ENCODE measurements at regions not wholly inside any gene's neighbourhood (a gene's known extent, or its start where the extent isn't known, plus 50 kb on each side); places are given as distances from the start of the nearest gene placed in this dataset.

DNA sequence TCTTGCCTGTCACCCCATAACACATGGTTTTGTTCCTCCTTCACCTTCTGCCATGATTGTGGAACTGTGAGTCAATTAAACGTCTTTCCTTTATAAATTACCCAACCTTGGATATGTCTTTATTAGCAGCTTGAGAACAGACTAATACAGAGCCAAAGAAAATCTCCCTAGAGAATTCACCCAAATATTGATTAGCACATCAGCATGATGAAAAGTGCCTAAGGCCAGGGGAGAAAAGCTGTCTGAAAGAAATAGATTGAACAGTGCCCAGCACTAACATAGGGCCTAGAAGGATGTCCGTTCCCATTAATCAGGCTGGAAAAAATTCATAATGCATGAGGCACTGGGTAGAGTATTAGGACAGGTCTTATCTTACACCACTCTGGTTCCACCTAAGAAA lies 111.9 kb upstream of the CALN1 start:
- DNase-seq (ENCODE audit: low read depth in 2 of 2), result no peak

DNA sequence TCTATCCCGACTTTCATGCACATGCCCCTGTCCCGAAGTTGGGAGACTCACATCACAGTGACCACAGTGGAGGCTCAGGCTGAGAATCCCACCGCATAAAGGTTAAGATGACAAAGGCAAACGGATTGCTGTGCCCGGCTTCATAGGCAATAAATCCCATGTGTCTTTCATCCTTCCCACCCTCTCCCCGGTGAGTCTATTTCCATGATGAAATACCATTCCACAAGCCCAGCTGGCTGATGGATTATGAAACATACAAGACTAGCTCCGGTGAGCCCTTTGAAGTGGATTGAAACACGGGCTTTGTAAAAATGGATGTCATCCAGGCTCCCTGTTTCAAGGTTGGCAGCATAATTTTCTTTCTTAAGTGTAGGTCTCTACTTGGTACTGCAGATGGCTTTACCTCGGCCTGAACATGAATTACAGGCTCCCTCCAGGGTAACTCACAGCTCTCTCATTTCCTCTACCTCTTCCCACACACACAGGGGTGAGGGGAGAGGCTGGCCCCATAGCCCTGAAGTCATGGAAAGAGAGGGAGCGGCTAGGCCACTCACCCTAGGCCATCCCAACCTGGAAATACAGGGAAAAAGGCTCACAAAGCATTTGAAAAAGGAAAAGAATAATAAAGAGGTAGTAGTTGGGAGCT lies 92.0 kb upstream of the CALN1 start:
- DNase-seq (ENCODE audit: low read depth in 2 of 2), result no peak

DNA sequence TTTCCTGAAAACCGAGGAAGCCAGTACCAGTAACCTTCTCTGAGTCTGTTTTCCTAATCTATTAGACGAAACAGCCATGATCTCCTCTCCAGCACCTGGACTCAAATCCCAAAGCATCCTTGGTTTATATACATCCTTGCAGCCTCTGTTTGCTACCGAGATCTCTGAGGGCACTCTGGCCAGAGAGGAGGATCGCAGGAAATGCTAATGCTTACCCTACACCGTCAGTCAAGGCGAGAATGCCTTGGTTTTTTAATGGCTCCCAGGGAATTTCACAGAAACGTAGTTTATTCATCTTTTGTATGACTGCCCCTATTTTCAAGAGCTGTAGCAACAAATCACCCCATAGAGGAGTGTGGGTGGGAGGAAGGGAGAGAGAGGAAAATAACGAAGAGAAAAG lies 91.5 kb upstream of the CALN1 start:
- DNase-seq (ENCODE audit: low read depth in 2 of 2), result no peak

DNA sequence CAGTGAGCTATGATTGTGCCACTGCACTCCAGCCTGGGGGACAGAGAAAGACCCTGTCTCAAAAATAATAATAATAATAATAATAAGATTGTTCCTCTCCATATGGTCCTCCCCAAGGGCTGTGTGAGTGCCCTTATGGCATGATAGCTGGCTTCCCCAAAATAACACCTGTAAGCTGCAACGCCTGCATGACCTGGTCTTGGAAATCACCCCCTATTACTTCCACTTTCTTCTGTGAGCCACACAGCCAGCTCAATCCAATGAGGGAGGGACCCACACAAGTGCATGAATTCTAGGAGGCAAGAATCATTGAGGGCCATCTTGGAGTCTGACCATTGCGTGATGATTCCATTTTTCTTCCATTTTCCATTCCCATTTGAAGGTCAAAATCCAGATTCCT lies 82.7 kb upstream of the CALN1 start:
- DNase-seq (ENCODE audit: low read depth in 2 of 2), result no peak

DNA sequence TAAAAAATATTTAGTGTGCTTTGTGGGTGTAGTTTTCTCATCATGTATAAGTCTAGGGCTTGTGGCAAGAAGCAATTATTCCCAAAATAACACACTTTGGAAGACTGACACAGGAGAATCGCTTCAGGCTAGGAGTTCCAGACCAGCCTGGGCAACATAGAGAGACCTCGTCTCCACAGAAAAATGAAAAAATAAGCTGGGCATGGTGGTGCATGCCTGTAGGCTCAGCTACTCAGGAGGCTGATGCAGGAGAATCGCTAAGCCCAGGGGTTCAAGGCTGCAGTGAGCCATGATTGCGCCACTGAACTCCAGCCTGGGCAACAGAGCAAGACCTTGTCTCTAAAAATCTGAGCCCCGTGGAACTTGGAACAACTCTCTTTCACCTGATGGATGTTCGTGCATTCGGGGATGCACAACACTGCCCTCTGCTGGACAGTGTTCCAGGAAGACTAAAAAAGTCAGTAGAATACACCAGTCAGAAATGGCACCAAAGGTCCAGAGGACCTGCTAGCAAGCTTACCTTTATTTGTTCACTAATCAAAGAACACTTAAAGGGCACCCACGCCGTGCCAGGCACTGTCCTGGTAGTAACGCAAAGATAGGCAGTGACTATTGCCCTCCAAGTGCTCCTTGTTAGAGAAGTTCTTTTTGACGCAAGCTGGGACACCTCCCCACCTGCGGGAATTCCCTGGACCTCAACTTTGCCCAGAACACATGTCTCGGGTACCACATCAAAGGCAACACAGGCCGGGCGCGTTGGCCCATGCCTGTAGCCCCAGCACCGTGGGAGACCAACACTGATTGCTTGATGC lies 81.9 kb upstream of the CALN1 start:
- DNase-seq (ENCODE audit: low read depth in 2 of 2), result peak; percentile 5 to 6

DNA sequence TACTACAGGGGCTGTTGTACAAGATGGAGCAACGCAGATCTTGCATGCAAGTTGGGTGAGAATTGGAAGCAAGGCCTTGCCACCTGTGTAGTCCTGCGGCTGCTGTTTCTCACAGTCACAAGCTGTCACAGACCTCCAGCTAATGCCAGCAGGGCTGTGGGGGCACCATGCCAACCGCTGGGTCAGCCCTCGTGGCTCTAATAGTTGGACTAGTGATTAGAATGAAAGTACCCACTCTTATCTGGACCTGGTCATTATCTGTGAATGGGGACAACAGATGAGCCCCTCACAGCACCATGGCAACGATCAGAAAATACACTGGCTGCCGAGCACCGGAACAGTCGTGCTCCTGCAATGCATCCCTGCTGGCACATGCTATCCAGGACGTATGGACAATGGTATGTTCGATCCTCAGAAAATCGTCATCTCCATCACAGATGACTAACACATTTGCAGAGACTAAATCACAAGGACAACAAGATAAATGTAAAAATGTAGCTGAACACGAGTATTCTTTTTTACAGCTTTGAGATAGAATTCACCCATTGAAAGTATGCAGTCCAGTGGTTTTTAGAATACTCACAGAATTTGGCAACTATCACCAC lies 80.4 kb upstream of the CALN1 start:
- no peak for DNase-seq (ENCODE audit: low read depth in 2 of 2)

DNA sequence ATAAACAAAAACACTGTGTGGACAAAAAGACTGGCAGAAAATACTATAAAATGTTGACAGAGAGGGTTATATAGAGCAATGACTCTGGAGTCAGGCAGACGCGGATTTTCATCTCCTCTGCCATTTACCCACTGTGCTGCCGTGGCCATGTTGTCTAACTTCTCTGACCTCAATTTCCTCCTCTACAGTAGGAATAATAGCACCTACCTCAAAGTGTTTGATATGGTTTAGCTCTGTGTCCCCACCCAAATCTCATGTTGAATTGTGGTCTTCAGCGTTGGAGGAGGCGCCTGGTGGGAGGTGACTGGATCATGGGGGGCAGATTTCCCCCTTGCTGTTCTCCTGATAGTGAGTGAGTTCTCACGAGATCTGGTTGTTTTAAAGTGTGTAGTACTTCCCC lies 78.2 kb upstream of the CALN1 start:
- no peak for DNase-seq (ENCODE audit: low read depth in 2 of 2)

DNA sequence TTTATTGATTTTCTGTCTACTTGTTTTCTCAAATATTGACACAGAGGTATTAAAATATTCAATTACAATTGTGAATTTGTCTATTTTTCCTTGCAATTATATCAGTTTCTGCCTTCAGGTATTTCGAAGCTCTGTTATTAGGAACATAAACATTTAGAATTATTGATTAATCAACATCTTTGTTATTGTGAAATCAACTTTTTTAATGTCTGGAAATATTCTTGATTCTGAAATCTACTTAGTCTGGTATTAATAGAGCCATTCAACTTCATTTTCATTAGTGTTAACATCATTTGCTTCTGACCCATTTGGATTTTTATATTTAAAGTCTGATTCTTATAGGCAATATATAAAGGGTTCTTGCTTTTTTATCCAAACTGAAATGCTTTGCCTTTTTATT lies 69.8 kb upstream of the CALN1 start:
- no peak for DNase-seq (ENCODE audit: low read depth in 2 of 2)

DNA sequence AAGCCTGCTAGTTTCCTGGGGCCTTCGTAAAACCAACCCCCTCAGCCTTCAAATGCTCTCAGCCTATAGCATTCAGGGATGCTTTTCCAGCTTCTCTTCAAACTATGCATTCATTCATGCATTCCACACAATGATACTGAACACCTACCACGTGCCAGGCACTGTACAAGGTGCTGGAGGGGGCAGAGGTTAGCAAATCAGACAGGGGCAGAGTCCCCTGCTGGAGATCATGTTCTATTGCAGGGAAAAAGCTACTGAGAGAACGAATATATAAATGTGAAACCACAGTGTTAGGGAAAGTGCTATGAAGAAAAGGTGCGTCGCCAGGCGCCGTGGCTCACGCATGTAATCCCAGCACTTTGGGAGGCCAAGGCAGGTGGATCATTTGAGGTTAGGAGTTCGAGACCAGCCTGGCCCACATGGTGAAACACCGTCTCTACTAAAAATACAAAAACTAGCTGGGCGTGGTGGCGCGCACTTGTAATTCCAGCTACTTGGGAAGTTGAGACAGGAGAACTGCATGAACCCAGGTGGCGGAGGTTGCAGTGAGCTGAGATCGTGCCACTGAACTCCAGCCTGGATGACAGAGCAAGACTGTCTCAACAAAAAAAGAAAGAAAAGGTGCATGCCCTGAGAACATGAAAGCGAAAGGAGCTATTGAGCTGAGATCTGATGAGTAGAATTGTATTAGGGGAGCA lies 64.6 kb upstream of the CALN1 start:
- DNase-seq (ENCODE audit: low read depth in 2 of 2), result no peak

DNA sequence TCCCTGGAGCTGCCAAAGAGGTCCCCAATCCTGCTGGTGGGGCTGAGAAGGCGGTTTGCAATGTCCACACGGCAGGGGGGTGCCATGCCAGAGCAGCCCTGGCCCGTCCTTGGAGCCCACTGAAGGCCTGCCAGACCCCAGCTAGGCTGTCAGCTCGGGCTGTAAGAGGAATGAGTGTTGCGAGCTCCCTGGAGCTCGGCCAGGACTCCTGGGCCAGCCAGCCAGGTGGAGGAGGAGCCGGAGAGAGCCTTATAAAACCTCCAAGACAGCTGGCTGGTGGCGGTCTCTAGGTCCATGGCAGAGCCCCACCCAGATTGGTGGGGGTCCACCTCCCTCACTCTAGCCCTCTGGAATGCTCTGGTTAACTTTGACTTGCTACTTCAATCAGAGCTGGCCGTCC lies 55.1 kb upstream of the CALN1 start:
- no peak for DNase-seq (ENCODE audit: low read depth in 2 of 2)

DNA sequence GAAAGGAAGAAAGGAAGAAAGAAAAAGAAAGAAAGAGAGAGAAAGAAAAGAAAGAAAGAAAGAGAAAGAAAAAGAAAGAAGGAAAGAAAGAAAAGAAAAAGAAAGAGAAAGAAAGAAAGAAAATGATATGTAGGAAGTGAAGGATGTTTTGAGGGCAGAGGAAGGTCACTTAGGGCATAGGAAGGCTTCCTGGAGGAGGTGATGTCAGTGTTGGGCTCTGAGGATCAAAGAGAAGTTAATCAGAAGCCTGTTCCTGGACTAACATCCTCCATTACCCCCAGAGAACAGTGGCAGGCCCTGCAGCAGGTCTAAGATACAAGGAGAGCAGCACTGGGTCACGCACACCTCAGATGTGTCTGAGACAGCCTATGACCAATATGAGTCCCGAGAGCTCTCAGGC lies 54.7 kb upstream of the CALN1 start:
- DNase-seq (ENCODE audit: low read depth in 2 of 2), result no peak

DNA sequence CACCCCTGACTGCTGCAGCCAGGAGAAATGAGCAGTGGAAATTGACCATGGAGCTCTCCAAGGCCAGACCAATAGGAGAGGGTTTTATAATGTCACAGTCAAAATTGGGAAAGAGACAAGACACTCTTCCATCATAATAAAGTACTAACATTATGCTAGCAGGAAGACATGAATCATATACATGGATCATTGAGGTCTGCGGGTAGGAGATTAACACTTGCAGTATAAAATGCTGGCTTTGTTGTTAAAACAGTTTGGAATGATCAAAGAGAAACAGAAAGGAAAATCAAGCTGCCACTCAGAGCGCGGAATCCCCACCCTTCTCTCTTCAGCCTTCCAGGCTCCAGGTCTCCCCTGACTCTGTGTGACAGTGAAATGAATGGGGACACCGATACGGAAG lies 53.4 kb upstream of the CALN1 start:
- no peak for DNase-seq (ENCODE audit: low read depth in 2 of 2)

DNA sequence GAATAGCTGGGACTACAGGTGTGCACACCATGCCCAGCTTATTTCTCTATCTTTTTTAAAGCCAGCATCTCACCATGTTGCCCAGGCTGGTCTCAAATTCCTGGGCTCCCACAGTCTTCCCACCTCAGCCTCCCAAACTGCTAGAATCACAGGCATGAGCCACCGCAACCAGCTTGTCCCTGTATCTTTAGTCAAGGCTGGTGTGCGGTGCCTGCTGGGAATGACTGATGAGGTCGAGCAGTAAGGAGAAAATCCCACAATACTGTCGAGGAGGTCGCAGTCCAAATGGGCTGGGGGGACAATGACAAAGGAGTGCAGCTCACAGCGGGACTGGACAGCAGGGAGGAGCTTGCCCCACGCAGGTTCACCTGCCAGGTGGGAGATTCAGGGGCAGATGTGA lies 50.2 kb upstream of the CALN1 start:
- no peak for DNase-seq (ENCODE audit: low read depth in 2 of 2)

All from fibroblast of skin of left biceps (primary cell).